SK-N-MC (cell line): ENCODE measurements at regions not wholly inside any gene's neighbourhood (a gene's known extent, or its start where the extent isn't known, plus 50 kb on each side); places are given as distances from the start of the nearest gene placed in this dataset.

Source experiments
- DNase-seq: peaks from one replicate; pipeline ENCODE4 v3.0.0-alpha.2; 2011; ENCODE audit warnings: low read depth, low spot score
- H3K27ac ChIP-seq: fragments of 200-600 bp; sonication (generic); 2 replicates; pipeline ENCODE4 v1.5.1; 2016; ENCODE audit warnings: mixed run types
- H3K36me3 ChIP-seq: fragments of 200-600 bp; sonication (generic); 2 replicates; pipeline ENCODE4 v1.6.1; 2017; ENCODE audit warnings: antibody characterized with exemption, low read length, mixed read lengths; ENCODE audit not compliant: insufficient read depth
- H3K4me3 ChIP-seq: fragments of 200-600 bp; sonication (generic); 2 replicates; pipeline ENCODE4 v1.5.1; 2016
- H3K9ac ChIP-seq: fragments of 200-600 bp; sonication (generic); 2 replicates; pipeline ENCODE4 v1.8.0; 2017; ENCODE audit warnings: mixed run types, mixed read lengths; ENCODE audit not compliant: insufficient read length
- H3K9me3 ChIP-seq: fragments of 200-600 bp; sonication (generic); 2 replicates; pipeline ENCODE4 v1.6.1; 2017; ENCODE audit warnings: low read depth, mild to moderate bottlenecking, antibody characterized with exemption, low read length, moderate library complexity, mixed read lengths
- EZH2 ChIP-seq: fragments of 200-600 bp; sonication (generic); IDR thresholded peaks from one replicate; pipeline ENCODE4 v1.6.1; 2017; ENCODE audit warnings: antibody characterized with exemption
- FOXP2 ChIP-seq: optimal IDR thresholded peaks from 2 replicates; pipeline ENCODE3; 2011; ENCODE audit warnings: mild to moderate bottlenecking, moderate library complexity; ENCODE audit not compliant: insufficient read depth; ENCODE audit errors: extremely low read length, control extremely low read depth
- POLR2AphosphoS5 ChIP-seq: IDR thresholded peaks from 2 replicates; pipeline ENCODE4 v1.6.1; 2012; ENCODE audit warnings: mild to moderate bottlenecking, low read depth, low read length, borderline replicate concordance

- no peak for TF ChIP-seq POLR2AphosphoS5
- no peak for TF ChIP-seq FOXP2
- TF ChIP-seq EZH2 = no peak
- peak overlapping the region; percentile 100 for H3K27ac ChIP-seq
- H3K9me3 ChIP-seq = no peaks in the 10 kb centered on the region
- no peak for DNase-seq
- H3K9ac ChIP-seq = no peak overlapping the region
- H3K36me3 ChIP-seq = no peaks in the 10 kb centered on the region
- peak overlapping the region; percentile 72; the same call in 1 of the 2 replicates for H3K4me3 ChIP-seq
These were observed 87.8 kb upstream of the RBMS1 start for GRCh38 chr2:160581448-160581847.

GRCh38 chr2:160582081-160582480 lies 88.5 kb upstream of the RBMS1 start:
- Histone ChIP-seq H3K9me3 (no peaks in the 10 kb centered on the region), H3K36me3 (no peaks in the 10 kb centered on the region), H3K4me3 (peak overlapping the region; percentile 72), H3K9ac (peak overlapping the region; percentile 79), H3K27ac (peak overlapping the region; percentile 100)
- DNase-seq = peak; percentile 70
- TF ChIP-seq POLR2AphosphoS5 (no peak), FOXP2 (no peak), EZH2 (no peak)

GRCh38 chr2:160582490-160583145 lies 89.0 kb upstream of the RBMS1 start:
- Histone ChIP-seq H3K27ac (peak overlapping the region; percentile 100), H3K36me3 (no peaks in the 10 kb centered on the region), H3K4me3 (peak overlapping the region; percentile 72), H3K9me3 (no peaks in the 10 kb centered on the region), H3K9ac (peak overlapping the region; percentile 79)
- peak; percentile 84 for DNase-seq
- no peak for TF ChIP-seq EZH2
- TF ChIP-seq FOXP2 = no peak
- no peak for TF ChIP-seq POLR2AphosphoS5

- H3K36me3 ChIP-seq = no peaks in the 10 kb centered on the region
- no peaks in the 10 kb centered on the region for H3K9me3 ChIP-seq
- H3K4me3 ChIP-seq = peak overlapping the region; percentile 72
- DNase-seq = no peak
- peak overlapping the region; percentile 79 for H3K9ac ChIP-seq
- TF ChIP-seq POLR2AphosphoS5 (no peak), FOXP2 (no peak)
- peak overlapping the region; percentile 100 for H3K27ac ChIP-seq
These were observed 89.5 kb upstream of the RBMS1 start for GRCh38 chr2:160583146-160583535.

GRCh38 chr2:160583813-160584537 lies 90.4 kb upstream of the RBMS1 start:
- peak overlapping the region; percentile 72 for H3K4me3 ChIP-seq
- no peak for TF ChIP-seq POLR2AphosphoS5
- TF ChIP-seq FOXP2 = no peak
- no peak for TF ChIP-seq EZH2
- H3K9ac ChIP-seq = peak overlapping the region; percentile 79
- H3K27ac ChIP-seq = peak overlapping the region; percentile 100
- no peak for DNase-seq
- no peaks in the 10 kb centered on the region for H3K9me3 ChIP-seq
- H3K36me3 ChIP-seq = no peaks in the 10 kb centered on the region

GRCh38 chr2:160584972-160585494 lies 91.4 kb upstream of the RBMS1 start:
- no peak overlapping the region for H3K4me3 ChIP-seq
- H3K36me3 ChIP-seq = no peaks in the 10 kb centered on the region
- H3K9ac ChIP-seq = no peak overlapping the region
- no peak for DNase-seq
- H3K9me3 ChIP-seq = no peaks in the 10 kb centered on the region
- 0 out of 2 replicates have a peak overlapping the region, but pooled peaks have one; percentile 100 for H3K27ac ChIP-seq
- TF ChIP-seq FOXP2 (no peak), POLR2AphosphoS5 (no peak), EZH2 (no peak)

GRCh38 chr2:160590664-160591063 lies 97.1 kb upstream of the RBMS1 start:
- no peak for DNase-seq
- H3K9me3 ChIP-seq = 0 out of 2 replicates have a peak, but pooled peaks cover 7% of the 10 kb centered on the region
- no peak for TF ChIP-seq POLR2AphosphoS5
- TF ChIP-seq FOXP2 = no peak
- no peak for TF ChIP-seq EZH2
- no peak overlapping the region for H3K27ac ChIP-seq
- H3K4me3 ChIP-seq = no peak overlapping the region
- H3K36me3 ChIP-seq = no peaks in the 10 kb centered on the region
- no peak overlapping the region for H3K9ac ChIP-seq

GRCh38 chr2:160592401-160592800 lies 98.8 kb upstream of the RBMS1 start:
- Histone ChIP-seq H3K9ac (no peak overlapping the region), H3K9me3 (0 out of 2 replicates have a peak, but pooled peaks cover 7% of the 10 kb centered on the region), H3K4me3 (no peak overlapping the region), H3K36me3 (no peaks in the 10 kb centered on the region), H3K27ac (no peak overlapping the region)
- DNase-seq = no peak
- TF ChIP-seq FOXP2 (no peak), POLR2AphosphoS5 (no peak), EZH2 (no peak)
